Islet precursor cell (in vitro differentiated cells): ENCODE measurements at regions not wholly inside any gene's neighbourhood (a gene's known extent, or its start where the extent isn't known, plus 50 kb on each side); places are given as distances from the start of the nearest gene placed in this dataset.

Experiments
- DNase-seq: peaks from one replicate; pipeline ENCODE4 v3.0.0-alpha.2; 2018

GRCh38 chr14:106811162-106811561 is 1284.8 kb downstream of the TMEM121 start:
- DNase-seq: no peak

- no peak for DNase-seq
Measured at GRCh38 chr14:106812788-106813476, 1286.5 kb downstream of the TMEM121 start.

DNA sequence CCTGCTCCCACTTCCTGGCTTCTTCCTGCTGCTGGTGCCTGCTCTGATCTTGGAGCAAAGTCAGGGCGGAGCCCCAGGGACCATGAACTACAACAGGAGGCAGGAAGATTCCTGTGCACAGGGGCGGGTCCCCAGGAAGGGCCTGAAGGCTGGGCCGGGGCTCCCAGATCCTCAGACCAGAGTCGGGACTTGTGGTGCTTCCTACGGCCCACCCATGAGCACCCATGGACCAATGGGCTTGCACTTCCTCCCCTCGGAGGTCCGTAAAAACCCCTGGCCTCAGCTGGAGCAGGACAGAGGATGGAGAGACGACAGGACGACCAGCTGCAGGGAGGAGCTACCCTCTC is 1287.1 kb downstream of the TMEM121 start:
- DNase-seq: no peak

DNA sequence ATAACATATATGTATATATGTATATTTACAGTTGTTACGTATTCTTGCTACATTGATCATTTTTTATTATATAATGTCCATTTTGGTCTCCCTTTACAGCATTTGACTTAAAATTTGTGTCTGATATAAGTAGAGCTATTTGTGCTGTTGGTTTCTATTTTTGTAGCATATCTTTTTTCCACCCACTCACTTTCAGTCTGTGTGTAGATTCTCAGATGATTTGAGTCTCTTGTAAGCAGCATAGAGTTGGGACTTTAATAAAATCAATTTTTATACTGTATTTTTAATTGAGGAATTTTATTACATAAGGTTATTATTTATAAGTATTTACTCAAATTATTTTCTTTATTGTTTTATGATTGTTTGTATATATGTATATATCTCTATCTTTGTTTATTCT is 1293.7 kb downstream of the TMEM121 start:
- no peak for DNase-seq

DNA sequence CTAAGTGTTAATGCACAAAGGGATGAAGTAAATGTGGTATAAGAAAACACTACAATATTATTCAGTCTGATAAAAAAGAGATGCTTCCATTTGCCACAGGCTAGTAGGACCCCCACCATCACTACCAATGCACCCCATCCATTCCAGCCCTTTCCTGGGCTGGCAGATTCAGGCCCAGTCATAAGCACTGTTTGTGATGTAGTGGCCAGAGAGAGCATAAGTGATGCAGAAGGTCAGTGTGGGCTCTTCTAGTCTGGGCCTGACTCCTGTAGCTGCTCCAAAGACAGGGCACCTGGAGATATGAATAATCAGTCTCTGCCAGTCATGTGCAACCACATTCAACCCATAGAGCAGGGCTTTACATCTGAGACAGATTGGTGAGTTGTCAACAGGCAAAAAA is 1294.7 kb downstream of the TMEM121 start:
- no peak for DNase-seq

DNA sequence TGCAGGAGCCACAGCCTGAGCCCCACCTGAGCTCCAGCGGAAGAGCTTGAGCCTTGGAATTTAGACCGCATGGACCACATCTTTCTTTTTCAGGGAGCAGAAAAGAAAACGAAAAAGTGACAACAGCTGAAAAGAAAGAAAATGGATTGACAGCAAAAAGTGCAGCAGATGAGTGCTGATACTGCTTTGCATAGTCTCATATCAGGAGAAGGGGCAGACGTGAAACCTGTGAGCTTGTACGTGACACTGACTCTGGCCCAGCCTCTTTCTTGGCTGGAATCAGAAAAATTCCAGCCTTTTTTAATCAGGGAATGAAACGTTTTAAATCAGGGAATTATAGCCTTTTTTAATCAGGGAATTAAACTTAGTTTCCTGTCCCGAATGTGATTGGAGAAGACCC is 1296.5 kb downstream of the TMEM121 start:
- DNase-seq: no peak

GRCh38 chr14:106823552-106823951 is 1297.2 kb downstream of the TMEM121 start:
- no peak for DNase-seq

GRCh38 chr14:106826833-106827369 is 1300.5 kb downstream of the TMEM121 start:
- no peak for DNase-seq

DNA sequence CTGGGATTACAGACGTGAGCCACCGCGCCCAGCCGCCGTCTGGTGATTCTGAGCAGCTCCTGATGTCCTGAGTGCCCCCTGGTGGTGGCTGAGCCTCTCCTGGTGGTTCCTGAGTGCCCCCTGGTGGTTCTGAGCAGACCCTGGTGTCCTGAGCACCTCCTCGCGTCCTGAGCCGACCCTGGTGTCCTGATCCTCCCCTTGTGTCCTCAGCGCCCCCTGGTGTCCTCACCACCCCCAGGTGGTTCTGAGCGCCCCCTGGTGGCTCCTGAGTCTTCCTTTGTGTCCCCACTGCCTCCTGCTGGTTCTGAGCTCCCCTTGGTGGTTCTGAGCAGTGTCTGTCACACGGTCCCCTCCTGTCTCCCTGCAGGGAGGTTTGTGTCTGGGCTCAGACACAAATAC is 1304.9 kb downstream of the TMEM121 start:
- no peak for DNase-seq

- no peak for DNase-seq
Measured at GRCh38 chr14:106837870-106838269, 1311.5 kb downstream of the TMEM121 start.

DNA sequence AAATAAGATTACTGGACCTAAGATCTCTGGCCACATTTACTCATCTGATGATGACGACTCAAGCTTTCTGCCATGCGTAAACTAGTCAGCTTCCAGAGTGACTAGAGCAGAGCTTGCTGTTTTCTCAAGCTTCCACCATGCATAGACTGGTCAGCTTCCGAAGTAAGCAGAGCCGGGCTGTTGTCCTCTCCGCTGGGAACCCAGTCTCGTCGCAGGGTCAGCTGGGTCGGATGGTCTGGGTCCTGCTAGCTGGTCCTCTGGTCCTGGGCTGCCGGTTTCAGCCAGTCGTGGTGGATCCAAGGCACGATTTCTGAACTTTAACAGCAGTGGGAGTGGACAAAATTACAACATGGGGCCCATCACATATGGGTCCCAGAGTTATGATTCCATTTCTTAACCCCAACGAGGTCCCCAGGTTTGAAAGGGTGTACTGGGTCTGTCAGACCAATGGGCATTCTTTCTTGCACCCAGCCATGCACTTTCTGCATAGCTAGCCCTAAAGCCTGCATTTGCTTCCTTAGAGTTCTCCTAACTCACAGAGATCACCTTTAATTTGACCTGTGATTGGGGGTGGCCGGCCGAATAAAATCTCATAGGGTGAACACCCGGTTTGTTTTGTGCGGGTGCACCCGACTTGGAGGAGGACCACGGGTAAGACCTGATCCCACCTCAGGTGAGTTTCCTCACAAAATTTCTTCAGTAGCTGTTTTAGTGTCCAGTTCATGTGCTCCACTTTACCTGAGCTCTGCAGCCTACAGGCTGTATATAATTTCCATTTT is 1312.8 kb downstream of the TMEM121 start:
- DNase-seq: no peak

DNA sequence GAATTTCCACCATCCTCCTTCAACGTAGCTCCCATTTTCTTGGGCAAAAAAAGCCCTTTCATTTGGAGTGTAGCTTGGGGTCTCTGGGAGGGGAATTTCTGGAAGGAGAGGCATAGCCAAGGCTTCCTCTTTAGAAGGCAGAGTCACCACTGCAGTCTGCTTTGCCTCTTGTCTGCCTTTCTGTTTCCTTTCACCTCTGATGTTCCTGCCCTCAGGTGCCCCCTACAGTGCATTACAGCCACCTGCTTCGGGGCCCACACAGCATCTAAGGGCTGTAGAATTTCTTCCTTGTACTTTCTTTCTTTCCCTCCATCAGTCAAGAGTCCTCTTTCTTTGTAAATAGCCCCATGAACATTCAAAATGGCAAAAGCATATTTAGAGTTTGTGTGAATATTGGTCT is 1313.9 kb downstream of the TMEM121 start:
- DNase-seq: no peak

- no peak for DNase-seq
Measured at GRCh38 chr14:106840991-106841390, 1314.6 kb downstream of the TMEM121 start.

DNA sequence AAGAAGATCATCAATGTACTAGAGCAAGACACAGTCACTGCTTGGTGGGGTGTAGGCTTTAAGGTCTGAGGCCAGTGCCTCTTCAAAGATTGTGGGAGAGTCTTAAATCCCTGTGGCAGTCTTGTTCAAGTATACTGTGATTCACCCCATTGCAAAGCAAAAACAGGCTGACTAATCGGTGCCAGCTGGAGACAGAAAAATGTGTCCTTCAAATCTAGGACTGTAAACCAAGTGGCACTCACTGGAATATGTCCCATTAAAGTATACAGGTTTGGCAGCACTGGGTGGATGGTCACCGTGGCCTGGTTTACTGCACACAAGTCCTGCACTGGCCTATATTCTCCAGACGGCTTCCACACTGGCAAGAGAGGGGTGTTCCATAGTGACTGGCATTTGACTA is 1315.3 kb downstream of the TMEM121 start:
- DNase-seq: no peak

DNA sequence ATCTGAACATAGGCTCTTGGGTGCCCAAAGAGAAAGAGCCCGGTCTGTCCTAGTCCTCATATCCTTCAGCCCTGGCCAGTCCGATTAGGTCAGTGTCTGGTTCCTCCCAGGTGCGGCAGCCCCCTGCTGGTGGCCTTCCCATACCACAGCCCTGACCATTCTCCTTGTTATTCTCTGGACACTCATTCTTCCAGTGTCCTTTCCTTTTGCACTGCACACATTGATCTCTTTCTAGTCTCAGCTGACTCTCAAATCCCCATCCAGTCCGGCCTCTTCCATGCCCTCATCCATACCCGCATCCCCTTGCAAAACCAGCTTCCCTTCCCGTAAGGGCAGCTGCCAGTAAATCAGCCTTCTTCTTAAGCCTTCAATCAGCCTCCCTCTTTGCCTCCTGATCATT is 1316.3 kb downstream of the TMEM121 start:
- no peak for DNase-seq

- no peak for DNase-seq
Measured at GRCh38 chr14:106843386-106843785, 1317.0 kb downstream of the TMEM121 start.

DNA sequence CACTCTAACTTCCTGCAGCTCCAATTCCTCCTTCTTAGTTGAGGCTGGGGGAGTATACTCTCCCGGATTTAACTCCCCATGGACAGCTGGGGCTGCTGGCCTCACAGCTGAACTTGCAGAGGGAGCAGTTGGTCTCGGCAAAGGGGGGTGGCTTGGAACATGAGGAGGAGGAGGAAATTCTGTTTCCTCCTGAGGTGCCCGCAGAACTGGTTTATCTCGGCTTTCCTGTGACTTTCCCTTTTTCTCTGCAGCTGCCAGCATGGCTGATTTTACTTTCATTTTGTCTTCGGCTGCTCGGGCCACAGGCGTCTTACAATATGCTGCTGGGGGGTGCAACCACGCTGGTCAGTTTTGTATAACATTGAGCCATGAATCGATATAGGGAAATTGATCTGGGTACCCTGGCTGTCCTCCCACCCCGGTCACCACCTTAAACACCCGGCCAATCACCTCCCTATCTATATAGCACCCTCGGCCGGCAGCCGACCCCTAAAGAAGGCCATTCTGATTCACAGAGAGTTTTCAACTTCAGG is 1317.6 kb downstream of the TMEM121 start:
- DNase-seq: no peak

GRCh38 chr14:106844608-106845285 is 1318.4 kb downstream of the TMEM121 start:
- no peak for DNase-seq

GRCh38 chr14:106845286-106846087 is 1319.1 kb downstream of the TMEM121 start:
- no peak for DNase-seq

GRCh38 chr14:106846218-106846617 is 1319.8 kb downstream of the TMEM121 start:
- no peak for DNase-seq

DNA sequence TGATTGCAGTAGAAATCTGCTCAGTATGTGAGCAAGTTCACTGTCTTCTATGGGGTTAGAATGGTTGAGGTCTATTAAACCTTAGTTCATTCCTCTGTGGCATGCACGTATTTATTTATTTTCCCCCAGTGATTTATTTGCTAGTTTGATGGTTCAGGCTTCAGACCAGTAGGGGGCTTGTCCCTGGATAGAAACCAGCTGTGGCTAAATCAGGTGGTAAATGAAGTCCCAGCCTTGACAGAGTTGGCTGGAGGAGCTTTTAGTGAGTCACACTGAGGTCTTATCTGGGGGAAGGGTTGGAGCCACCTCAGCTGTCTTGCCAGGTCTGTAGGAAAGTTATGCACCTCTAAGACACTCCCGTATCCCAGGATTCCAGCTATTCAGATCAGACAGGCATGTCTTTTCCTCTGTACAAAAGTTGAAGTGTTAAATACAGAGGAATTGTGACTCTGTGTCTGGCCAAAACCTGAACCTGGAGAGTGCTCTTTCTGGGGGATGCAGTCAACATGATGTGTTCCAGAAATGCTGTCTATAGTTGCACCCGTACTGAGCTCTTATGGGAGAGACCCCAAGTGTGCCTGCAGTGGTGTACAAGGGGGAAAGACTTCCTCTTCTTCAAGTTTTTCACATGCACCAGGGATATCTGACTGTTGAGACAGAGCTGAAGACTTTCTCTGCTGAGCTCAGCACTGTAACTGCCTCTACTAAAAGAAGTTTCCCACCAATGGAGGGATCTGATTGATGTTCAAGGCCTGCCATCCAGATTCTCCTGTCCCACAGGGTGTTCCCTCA is 1322.1 kb downstream of the TMEM121 start:
- no peak for DNase-seq
